Chondrocyte (in vitro differentiated cells): ENCODE measurements at regions not wholly inside any gene's neighbourhood (a gene's known extent, or its start where the extent isn't known, plus 50 kb on each side); places are given as distances from the start of the nearest gene placed in this dataset.

Experiments used
- DNase-seq: peaks from one replicate; pipeline ENCODE4 v3.0.0; 2021; ENCODE audit warnings: mixed read lengths, low spot score
- H3K27ac Mint-ChIP-seq: one replicate; pipeline ENCODE4 v1.8.0; 2021; ENCODE audit warnings: mild to moderate bottlenecking, moderate library complexity, mixed read lengths; ENCODE audit not compliant: unreplicated experiment
- H3K27me3 Mint-ChIP-seq: 2 replicates; pipeline ENCODE4 v1.8.0; 2021; ENCODE audit warnings: low read depth, mixed read lengths
- H3K36me3 Mint-ChIP-seq: 2 replicates; pipeline ENCODE4 v1.8.0; 2021; ENCODE audit warnings: low read depth, mixed read lengths
- H3K4me1 Mint-ChIP-seq: 2 replicates; pipeline ENCODE4 v1.8.0; 2021; ENCODE audit warnings: low read depth, mild to moderate bottlenecking, mixed read lengths
- H3K4me3 Mint-ChIP-seq: one replicate; pipeline ENCODE4 v1.8.0; 2021; ENCODE audit warnings: mild to moderate bottlenecking, moderate library complexity, mixed read lengths; ENCODE audit not compliant: unreplicated experiment
- H3K9me3 Mint-ChIP-seq: 2 replicates; pipeline ENCODE4 v1.8.0; 2021; ENCODE audit warnings: low read depth, mixed read lengths
- CTCF ChIP-seq: fragments of 200-600 bp; sonication (generic); IDR thresholded peaks from 2 replicates; pipeline ENCODE4 v1.5.0; 2021; ENCODE audit warnings: antibody characterized with exemption, mild to moderate bottlenecking, moderate library complexity

- Mint-ChIP-seq H3K9me3 (no peaks in the 10 kb centered on the region), H3K27ac (no peak overlapping the region), H3K36me3 (no peaks in the 10 kb centered on the region), H3K4me3 (no peak overlapping the region), H3K4me1 (no peaks in the 10 kb centered on the region), H3K27me3 (no peaks in the 10 kb centered on the region)
- no peak for DNase-seq
- no peak for TF ChIP-seq CTCF
Measured at GRCh38 chr2:142668420-142668819, 209.0 kb upstream of the KYNU start.

- Mint-ChIP-seq H3K4me1 (no peaks in the 10 kb centered on the region), H3K9me3 (no peaks in the 10 kb centered on the region), H3K4me3 (no peak overlapping the region), H3K27me3 (peaks cover 3% of the 10 kb centered on the region), H3K36me3 (no peaks in the 10 kb centered on the region), H3K27ac (no peak overlapping the region)
- no peak for TF ChIP-seq CTCF
- no peak for DNase-seq
Measured at GRCh38 chr2:142665241-142665640, 212.2 kb upstream of the KYNU start.

GRCh38 chr2:142650601-142651000, 226.9 kb upstream of the KYNU start:
- no peak overlapping the region for H3K4me3 Mint-ChIP-seq
- no peak for TF ChIP-seq CTCF
- H3K36me3 Mint-ChIP-seq, result no peaks in the 10 kb centered on the region
- H3K9me3 Mint-ChIP-seq, result peaks cover 7% of the 10 kb centered on the region
- no peaks in the 10 kb centered on the region for H3K4me1 Mint-ChIP-seq
- H3K27me3 Mint-ChIP-seq, result no peaks in the 10 kb centered on the region
- DNase-seq, result no peak
- H3K27ac Mint-ChIP-seq, result no peak overlapping the region

DNA sequence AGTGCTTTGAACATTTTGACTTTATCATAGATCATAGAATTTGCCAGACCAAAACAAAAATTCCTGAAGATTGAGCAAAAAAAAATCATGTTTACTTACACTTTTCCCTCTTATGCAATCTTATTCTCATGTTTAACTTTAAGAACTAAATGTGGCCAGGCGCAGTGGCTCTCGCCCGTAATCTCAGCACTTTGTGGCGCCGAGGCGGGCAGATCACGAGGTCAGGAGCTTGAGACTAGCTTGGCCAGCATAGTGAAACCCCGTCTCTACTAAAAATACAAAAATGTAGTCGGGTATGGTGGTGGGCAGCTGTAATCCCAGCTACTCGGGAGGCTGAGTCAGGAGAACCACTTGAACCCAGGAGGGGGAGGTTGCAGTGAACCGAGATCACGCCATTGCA, 227.9 kb upstream of the KYNU start:
- no peak overlapping the region for H3K27ac Mint-ChIP-seq
- H3K4me3 Mint-ChIP-seq, result no peak overlapping the region
- H3K36me3 Mint-ChIP-seq, result no peaks in the 10 kb centered on the region
- H3K9me3 Mint-ChIP-seq, result peaks cover 6% of the 10 kb centered on the region
- no peak for TF ChIP-seq CTCF
- no peaks in the 10 kb centered on the region for H3K27me3 Mint-ChIP-seq
- H3K4me1 Mint-ChIP-seq, result no peaks in the 10 kb centered on the region
- no peak for DNase-seq

GRCh38 chr2:142642650-142643049, 234.8 kb upstream of the KYNU start:
- no peak for TF ChIP-seq CTCF
- H3K9me3 Mint-ChIP-seq, result peaks cover 14% of the 10 kb centered on the region
- peaks cover 3% of the 10 kb centered on the region for H3K36me3 Mint-ChIP-seq
- no peak overlapping the region for H3K4me3 Mint-ChIP-seq
- no peaks in the 10 kb centered on the region for H3K4me1 Mint-ChIP-seq
- H3K27ac Mint-ChIP-seq, result no peak overlapping the region
- no peak for DNase-seq
- no peaks in the 10 kb centered on the region for H3K27me3 Mint-ChIP-seq
